ENCODE measurements at regions not wholly inside any gene's neighbourhood (a gene's known extent, or its start where the extent isn't known, plus 50 kb on each side); places are given as distances from the start of the nearest gene placed in this dataset.

DNA sequence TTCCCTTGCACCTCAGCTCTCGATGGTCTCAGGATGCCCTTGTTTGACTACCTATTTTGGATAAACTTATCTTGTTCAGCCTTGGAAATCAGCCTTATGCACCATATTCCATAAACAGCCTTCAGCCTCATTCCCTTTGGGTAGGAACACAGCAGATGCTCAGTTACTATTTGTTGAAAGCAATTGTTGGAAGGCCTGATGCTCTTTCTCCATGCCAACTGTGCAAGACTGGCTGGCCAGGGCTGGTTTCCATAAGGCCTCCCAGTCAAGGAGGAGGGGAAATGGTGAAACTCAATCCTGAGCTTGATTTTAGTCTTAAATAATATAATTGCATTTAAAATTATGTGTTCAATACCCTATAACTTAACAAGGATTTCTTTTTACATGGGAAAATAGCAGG, 121.1 kb upstream of the DEPDC1 start:
- no peak for TF ChIP-seq POLR2A (IDR thresholded peaks at IDR 0.05)
- TF ChIP-seq, protein P1, sequence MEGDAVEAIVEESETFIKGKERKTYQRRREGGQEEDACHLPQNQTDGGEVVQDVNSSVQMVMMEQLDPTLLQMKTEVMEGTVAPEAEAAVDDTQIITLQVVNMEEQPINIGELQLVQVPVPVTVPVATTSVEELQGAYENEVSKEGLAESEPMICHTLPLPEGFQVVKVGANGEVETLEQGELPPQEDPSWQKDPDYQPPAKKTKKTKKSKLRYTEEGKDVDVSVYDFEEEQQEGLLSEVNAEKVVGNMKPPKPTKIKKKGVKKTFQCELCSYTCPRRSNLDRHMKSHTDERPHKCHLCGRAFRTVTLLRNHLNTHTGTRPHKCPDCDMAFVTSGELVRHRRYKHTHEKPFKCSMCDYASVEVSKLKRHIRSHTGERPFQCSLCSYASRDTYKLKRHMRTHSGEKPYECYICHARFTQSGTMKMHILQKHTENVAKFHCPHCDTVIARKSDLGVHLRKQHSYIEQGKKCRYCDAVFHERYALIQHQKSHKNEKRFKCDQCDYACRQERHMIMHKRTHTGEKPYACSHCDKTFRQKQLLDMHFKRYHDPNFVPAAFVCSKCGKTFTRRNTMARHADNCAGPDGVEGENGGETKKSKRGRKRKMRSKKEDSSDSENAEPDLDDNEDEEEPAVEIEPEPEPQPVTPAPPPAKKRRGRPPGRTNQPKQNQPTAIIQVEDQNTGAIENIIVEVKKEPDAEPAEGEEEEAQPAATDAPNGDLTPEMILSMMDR (IDR thresholded peaks at IDR 0.05): no peak
